K562 (cell line): ENCODE measurements at regions not wholly inside any gene's neighbourhood (a gene's known extent, or its start where the extent isn't known, plus 50 kb on each side); places are given as distances from the start of the nearest gene placed in this dataset.

Experiments
- KAT8 ChIP-seq: fragments of 450-650 bp; IDR thresholded peaks from 2 replicates; pipeline ENCODE4 v1.6.1; 2016; ENCODE audit warnings: low read depth, mild to moderate bottlenecking
- MAX ChIP-seq: sonication (generic); formaldehyde crosslinking; IDR thresholded peaks from 2 replicates; pipeline ENCODE4 v1.9.0; 2022; ENCODE audit warnings: mild to moderate bottlenecking, missing genetic modification reagents
- MTF1 ChIP-seq: fragments of 250-450 bp; sonication (Bioruptor Pico); IDR thresholded peaks from 2 replicates; pipeline ENCODE4 v1.9.0; 2021; ENCODE audit warnings: moderate library complexity, mild to moderate bottlenecking, inconsistent platforms, borderline replicate concordance

DNA sequence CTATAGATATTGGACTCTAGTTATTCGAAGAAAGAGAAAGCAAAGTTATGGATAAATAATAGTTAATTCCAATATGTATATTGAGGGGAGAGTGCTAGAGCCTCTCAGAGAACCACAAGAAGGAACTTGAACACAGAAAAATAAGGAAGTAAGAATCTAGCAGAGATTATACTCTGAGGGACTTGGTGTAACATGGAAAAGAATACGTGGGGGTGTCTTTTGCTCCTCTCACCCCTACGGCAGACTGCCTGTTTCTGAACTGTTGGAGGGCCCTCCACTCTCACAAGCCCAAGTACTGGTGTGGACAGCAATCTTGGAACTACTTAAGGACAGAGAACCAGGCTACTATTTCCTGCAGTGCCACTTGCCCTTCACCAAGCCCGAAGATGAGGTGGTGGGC lies 1174.4 kb upstream of the PCDH10 start:
- TF ChIP-seq MAX (CRISPR knock-in tag) = no peak
- no peak for TF ChIP-seq KAT8
- no peak for TF ChIP-seq MTF1 (CRISPR knock-in tag)
